GM13976 (cell line): ENCODE measurements at regions not wholly inside any gene's neighbourhood (a gene's known extent, or its start where the extent isn't known, plus 50 kb on each side); places are given as distances from the start of the nearest gene placed in this dataset.

Experiments used
- DNase-seq: peaks from one replicate; pipeline ENCODE4 v3.0.0; 2012; ENCODE audit warnings: low spot score
- in situ Hi-C: fragments of 300-500 bp; cut with MboI; formaldehyde crosslinking; loops from one replicate; pipeline ENCODE4 v1.12.0; 2022; ENCODE audit warnings: low sequenced_read_pairs, mixed read lengths, inconsistent platforms; ENCODE audit not compliant: unreplicated experiment
- TF ChIP-seq, protein P1 (sequence below): IDR thresholded peaks from 2 replicates; pipeline ENCODE4 v1.5.1; 2012; ENCODE audit warnings: borderline replicate concordance, mild to moderate bottlenecking; ENCODE audit not compliant: insufficient read depth; ENCODE audit errors: extremely low read depth, missing control alignments, control extremely low read depth

DNA sequence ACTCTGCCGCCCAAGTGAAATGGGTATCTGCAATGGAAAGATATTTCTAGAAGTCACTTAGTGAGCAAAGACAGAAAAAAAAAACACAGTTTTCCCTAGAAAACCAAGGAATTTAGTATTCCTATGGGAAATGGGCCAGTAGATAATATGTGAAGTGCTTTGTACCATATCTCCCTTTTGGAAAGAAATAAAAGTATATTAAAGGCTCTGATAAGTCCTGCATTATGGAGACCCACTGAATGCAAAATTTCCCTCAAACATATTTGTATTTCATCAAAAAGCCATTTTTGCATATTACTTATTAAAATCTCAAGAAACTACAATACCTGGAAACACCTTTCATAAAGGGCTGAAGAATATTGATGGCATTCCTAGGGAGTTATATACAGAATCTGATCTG lies 51.6 kb upstream of the DYNLRB2 start:
- TF ChIP-seq, protein P1, sequence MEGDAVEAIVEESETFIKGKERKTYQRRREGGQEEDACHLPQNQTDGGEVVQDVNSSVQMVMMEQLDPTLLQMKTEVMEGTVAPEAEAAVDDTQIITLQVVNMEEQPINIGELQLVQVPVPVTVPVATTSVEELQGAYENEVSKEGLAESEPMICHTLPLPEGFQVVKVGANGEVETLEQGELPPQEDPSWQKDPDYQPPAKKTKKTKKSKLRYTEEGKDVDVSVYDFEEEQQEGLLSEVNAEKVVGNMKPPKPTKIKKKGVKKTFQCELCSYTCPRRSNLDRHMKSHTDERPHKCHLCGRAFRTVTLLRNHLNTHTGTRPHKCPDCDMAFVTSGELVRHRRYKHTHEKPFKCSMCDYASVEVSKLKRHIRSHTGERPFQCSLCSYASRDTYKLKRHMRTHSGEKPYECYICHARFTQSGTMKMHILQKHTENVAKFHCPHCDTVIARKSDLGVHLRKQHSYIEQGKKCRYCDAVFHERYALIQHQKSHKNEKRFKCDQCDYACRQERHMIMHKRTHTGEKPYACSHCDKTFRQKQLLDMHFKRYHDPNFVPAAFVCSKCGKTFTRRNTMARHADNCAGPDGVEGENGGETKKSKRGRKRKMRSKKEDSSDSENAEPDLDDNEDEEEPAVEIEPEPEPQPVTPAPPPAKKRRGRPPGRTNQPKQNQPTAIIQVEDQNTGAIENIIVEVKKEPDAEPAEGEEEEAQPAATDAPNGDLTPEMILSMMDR = no peak
- in situ Hi-C loops = no loop called here
- DNase-seq = no peak

DNA sequence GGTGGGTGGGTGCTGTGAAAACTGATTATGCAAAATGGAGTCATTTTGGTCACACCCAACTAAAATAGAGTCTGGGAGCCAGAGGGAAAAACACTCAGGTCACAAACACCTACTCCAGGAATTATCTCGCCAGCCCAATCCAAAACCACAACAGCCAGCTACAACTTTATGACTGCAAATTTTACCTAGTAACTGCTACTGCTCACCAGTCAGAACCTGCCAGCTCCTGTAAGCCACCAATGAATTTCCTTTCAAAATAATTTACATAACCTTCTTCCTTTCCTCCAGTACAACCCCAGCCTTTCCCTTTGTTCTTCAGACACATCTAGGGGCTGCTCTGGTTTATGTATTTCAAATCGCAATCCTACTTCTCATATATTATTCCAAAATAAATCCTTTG lies 52.6 kb upstream of the DYNLRB2 start:
- DNase-seq = no peak
- TF ChIP-seq, protein P1 = no peak
- in situ Hi-C loops = no loop called here

DNA sequence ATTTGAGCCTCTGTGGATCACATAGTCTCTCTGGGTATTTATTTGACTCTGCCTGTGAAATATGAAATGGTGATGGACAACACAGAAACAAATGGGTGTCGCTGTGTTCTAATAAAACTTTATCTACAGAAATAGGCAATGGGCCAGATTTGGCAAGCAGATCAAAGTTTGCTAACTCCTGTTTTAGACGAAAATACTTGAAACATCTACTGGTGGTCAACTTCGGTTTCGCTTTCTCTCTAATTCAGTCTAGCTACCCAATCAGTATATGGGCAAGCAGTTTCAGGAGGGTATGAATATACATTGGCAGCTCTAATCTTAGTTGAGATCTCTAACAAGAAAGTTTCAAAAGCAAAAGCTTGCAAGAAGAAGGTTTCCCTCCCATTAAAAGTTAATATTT lies 60.1 kb upstream of the DYNLRB2 start:
- no peak for DNase-seq
- in situ Hi-C loops = no loop called here
- TF ChIP-seq, protein P1 = no peak

DNA sequence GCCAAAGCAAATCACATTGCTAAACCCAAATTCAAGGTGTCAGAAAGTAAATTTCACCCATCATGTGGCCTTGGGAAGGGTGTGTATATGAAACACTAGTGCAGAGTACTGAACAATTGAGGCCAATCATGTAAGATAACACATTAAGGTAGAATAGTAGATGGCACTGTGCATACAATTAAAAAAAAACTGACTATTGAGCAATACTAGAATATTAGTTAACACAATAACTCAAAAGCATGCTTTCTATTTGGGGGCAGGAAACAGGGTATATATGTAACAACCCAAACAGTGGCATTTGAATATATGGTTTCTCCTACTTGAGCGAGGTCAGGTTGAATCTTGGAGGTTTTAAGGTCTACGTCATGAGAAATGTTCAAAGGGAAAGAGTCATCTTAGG lies 63.0 kb upstream of the DYNLRB2 start:
- no peak for DNase-seq
- TF ChIP-seq, protein P1 = no peak
- in situ Hi-C loops = no loop called here

DNA sequence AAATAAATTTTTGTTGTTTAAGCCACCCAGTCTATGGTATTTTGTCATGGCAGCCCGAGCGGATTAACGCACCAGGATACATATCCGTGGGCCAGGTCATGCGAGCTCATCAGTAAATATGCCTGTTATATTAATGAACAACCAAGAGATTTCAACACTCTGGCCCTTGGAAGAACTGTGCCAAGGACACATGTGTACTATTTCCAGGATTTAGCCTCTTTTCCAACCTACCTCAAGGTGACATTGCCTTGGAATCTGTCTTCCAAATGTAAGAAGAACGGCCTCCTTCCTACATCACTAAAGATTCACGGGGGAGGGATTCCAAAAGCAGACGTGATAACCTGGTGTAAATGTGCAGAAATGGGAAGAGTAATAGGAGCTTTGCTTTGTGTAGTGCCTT lies 72.8 kb upstream of the DYNLRB2 start:
- in situ Hi-C loops = loop anchor here (25.0 kb wide), 1 partner anchor 856 kb away; the partner anchor contains the start of gene MAF
- TF ChIP-seq, protein P1 = no peak

DNA sequence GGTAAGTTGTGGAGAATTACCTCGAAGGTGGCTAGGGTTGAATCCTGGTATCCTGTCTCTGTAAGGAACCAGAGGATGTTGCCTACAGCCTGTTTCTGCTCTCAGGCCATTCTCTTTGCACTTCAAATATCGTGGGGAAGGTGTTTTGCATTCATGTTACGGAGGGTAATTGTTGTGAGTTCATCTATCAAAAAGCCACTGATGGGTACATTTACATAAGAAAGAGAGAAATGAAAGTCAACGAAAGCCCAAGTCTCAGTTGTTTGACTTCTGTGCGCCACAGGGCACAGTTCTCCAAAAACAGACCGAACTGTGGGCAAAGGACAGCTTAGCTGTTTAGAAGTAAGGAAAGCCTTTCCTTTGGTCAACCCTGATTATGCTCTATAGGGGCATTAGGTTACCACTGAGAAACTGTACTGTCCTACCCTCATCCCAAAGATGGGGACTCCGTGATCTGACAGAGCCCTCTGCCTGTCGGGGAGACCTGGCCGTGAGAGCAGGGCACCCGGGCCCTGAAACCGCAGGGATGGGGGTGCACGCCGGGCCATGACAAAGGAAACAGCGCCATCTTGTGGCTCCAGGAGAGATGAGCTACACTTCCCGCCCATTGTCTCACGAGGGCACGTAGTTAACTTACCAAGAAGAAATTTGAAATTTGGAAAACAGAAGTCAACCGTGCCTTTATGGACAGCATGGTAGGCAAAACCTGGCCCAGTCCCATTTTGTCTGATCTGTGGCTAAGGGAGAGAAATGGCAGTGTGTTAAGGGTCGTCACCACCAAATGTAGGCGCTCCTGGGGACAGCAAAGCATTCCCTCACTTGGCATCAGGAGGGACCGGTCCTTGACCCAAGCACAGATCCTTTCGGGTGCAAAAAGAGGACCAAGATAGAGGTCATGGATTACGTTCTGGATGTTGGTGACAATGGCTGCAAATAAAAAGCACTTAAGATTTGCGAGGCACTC lies 74.5 kb upstream of the DYNLRB2 start:
- in situ Hi-C loops = loop anchor here (25.0 kb wide), 1 partner anchor 854 kb away; the partner anchor contains the start of gene MAF
- TF ChIP-seq, protein P1 = peak; percentile 80
- DNase-seq = peak; percentile 71

More for the DNA sequence above, 72.8 kb upstream of the DYNLRB2 start:
- DNase-seq = no peak
